ENCODE measurements at regions not wholly inside any gene's neighbourhood (a gene's known extent, or its start where the extent isn't known, plus 50 kb on each side); places are given as distances from the start of the nearest gene placed in this dataset.
"Not testable (repeated sequence)": the region's sequence is repeated elsewhere in the genome, so short reads cannot be mapped to it uniquely, and the experiment has no call there.

DNA sequence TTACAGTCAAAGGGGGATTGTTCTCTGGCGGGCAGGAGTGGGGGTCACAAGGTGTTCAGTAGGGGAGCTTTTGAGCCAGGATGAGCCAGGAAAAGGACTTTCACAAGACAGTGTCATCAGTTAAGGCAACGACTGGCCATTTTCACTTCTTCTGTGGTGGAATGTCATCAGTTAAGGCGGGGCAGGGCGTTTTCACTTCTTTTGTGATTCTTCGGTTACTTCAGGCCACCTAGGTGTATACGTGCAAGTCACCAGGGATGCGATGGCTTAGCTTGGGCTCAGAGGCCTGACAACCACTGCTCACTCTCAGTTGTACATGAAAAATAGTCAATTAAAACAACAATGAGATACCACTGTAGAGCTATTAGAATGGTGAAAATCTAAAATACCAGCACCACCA, 281.2 kb downstream of the INSIG2 start:
- not testable (repeated sequence) for TF ChIP-seq POLR2A (IDR thresholded peaks at IDR 0.05; ENCODE audit: low read depth); POLR2AphosphoS5 (IDR thresholded peaks at IDR 0.05)
- TF ChIP-seq, protein P1, sequence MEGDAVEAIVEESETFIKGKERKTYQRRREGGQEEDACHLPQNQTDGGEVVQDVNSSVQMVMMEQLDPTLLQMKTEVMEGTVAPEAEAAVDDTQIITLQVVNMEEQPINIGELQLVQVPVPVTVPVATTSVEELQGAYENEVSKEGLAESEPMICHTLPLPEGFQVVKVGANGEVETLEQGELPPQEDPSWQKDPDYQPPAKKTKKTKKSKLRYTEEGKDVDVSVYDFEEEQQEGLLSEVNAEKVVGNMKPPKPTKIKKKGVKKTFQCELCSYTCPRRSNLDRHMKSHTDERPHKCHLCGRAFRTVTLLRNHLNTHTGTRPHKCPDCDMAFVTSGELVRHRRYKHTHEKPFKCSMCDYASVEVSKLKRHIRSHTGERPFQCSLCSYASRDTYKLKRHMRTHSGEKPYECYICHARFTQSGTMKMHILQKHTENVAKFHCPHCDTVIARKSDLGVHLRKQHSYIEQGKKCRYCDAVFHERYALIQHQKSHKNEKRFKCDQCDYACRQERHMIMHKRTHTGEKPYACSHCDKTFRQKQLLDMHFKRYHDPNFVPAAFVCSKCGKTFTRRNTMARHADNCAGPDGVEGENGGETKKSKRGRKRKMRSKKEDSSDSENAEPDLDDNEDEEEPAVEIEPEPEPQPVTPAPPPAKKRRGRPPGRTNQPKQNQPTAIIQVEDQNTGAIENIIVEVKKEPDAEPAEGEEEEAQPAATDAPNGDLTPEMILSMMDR (IDR thresholded peaks at IDR 0.05) = not testable (repeated sequence)

Data from esophagus muscularis mucosa (tissue), 3 donors.